Naive thymus-derived CD8-positive, alpha-beta T cell (primary cell): ENCODE measurements at regions not wholly inside any gene's neighbourhood (a gene's known extent, or its start where the extent isn't known, plus 50 kb on each side); places are given as distances from the start of the nearest gene placed in this dataset.

ENCODE experiments used
- ATAC-seq, 2 donors: fragments of 150-1000 bp; cut with Tn5 transposase in 1 of 2; sonication (Bioruptor Pico), chemical (Tn5 transposase) in 1 of 2; 1 replicate in 1 of 2; 2 replicates in 1 of 2; pipeline ENCODE4 v1.10.0; 2021; ENCODE audit warnings: mild to moderate bottlenecking in 2 of 2, moderate library complexity in 2 of 2
- POLR2A ChIA-PET: fragments of 350-600 bp; sonication (Branson Sonifier 250); formaldehyde crosslinking; loops from one replicate; lab custom pipeline; 2021; ENCODE audit warnings: antibody characterized with exemption; lab: Charles Lee
- DNase-seq, 10 donors: peaks; one replicate each; pipeline versions ENCODE4 v3.0.0 to v3.0.0-alpha.2; 2020 to 2022
- H3K27ac Mint-ChIP-seq, 10 donors: one replicate each; pipeline ENCODE4 v1.8.0; 2020 to 2022; ENCODE audit warnings: mild to moderate bottlenecking in 10 of 10, mixed read lengths in 10 of 10, moderate library complexity in 4 of 10, inconsistent platforms in 1 of 10
- H3K27me3 Mint-ChIP-seq, 5 donors: one replicate each; pipeline ENCODE4 v1.8.0; 2021 to 2022; ENCODE audit warnings: mixed read lengths in 5 of 5
- H3K36me3 Mint-ChIP-seq, 3 donors: one replicate each; pipeline ENCODE4 v1.8.0; 2020 to 2022; ENCODE audit warnings: mixed read lengths in 3 of 3, mild to moderate bottlenecking in 2 of 3, inconsistent platforms in 1 of 3
- H3K4me1 Mint-ChIP-seq, 4 donors: one replicate each; pipeline ENCODE4 v1.8.0; 2021 to 2022; ENCODE audit warnings: mixed read lengths in 4 of 4
- H3K4me3 Mint-ChIP-seq, 10 donors: one replicate each; pipeline ENCODE4 v1.8.0; 2020 to 2022; ENCODE audit warnings: mild to moderate bottlenecking in 10 of 10, mixed read lengths in 10 of 10, moderate library complexity in 6 of 10, inconsistent platforms in 1 of 10
- H3K9me3 Mint-ChIP-seq, 9 donors: one replicate each; pipeline ENCODE4 v1.8.0; 2020 to 2022; ENCODE audit warnings: mixed read lengths in 9 of 9, mild to moderate bottlenecking in 3 of 9, inconsistent platforms in 1 of 9, moderate library complexity in 1 of 9

DNA sequence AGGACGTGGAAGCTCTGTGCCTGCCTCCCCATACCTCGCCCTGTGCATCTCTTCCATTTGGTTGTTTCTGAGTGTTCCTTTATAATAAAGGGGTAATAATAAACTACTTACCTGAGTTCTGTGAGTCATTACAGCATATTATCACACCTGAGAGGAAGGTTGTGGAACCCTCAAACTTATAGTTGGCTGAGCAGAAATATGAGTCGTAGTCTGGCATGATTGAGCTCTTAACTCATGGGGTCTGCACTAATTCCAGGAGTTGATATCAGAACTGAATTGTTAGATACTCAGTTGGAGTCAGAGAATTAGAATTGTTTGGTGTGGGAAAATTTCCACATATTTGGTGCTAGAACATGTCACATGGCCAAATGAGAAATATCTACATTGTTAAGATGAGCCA lies 52.4 kb upstream of the HTR2A start:
- peaks cover 0 to 18% (median 3%) of the 10 kb centered on the region in 9 donors for H3K9me3 Mint-ChIP-seq
- peaks cover 0 to 2% (median 0%) of the 10 kb centered on the region in 3 donors for H3K36me3 Mint-ChIP-seq
- no peak overlapping the region for H3K27ac Mint-ChIP-seq
- POLR2A ChIA-PET = no interaction called here
- peaks cover 0 to 3% (median 0%) of the 10 kb centered on the region in 5 donors for H3K27me3 Mint-ChIP-seq
- peaks cover 0 to 10% (median 0%) of the 10 kb centered on the region in 4 donors for H3K4me1 Mint-ChIP-seq
- H3K4me3 Mint-ChIP-seq = no peak overlapping the region
- no peak for DNase-seq
- ATAC-seq = no peak

DNA sequence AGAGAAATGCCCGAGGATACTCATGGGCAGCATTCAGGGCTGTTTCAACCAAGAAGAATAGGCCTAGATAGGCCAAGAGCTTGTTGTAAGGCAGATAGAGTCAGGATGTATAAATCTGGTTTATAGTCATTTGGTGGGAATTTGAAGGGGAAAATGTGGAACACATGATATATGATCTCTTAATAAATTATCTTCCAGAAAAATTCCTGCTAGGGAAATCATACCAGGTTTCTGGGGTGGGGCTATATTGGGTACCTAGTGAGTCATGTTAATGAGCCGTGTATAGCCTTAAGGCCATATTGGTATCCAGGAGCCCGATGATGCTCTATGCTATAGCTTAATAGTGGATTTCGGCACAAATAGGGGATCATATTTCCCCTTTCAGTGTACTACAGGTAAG lies 51.5 kb upstream of the HTR2A start:
- POLR2A ChIA-PET = no interaction called here
- Mint-ChIP-seq H3K9me3 (peaks cover 0 to 23% (median 6%) of the 10 kb centered on the region in 9 donors), H3K4me3 (no peak overlapping the region)

DNA sequence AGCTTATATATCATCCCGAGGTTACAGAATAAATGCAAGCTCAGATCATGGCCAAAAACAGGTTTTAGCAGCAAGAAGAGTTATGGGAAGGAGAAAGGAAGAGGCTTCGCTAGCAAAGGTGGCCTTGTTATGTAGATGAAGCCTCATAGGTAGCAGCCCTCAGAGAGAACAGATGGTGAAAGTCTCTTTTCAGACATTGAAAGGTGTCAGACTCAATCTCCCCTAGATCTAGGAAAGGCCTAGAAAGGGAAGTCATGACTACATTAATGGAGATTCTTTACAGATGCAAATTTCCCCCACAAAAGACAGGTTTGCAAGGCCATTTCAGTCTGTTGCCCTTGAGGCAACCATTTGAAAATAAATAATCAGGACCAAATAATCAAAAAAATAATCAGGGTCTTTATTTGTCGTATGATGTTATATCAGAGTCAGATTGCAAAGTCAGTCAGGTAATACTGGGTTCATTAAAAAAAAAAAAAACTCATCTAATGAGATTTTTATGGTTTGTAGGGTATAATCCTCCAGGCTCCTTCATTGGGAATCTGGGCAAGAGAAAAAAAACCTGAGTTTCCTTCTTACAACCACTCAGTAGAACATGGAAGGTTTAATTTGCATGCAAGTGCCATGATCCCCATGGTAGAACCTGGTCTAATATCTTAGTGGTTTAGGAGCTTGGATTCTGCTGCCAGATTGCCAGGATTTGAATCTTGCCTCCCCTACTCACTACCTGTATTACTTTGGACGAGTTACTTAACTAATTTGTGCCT lies 50.8 kb upstream of the HTR2A start:
- H3K4me3 Mint-ChIP-seq = no peak overlapping the region
- peaks cover 0 to 25% (median 6%) of the 10 kb centered on the region in 9 donors for H3K9me3 Mint-ChIP-seq
- H3K27me3 Mint-ChIP-seq = peaks cover 0 to 3% (median 0%) of the 10 kb centered on the region in 5 donors
- ATAC-seq (no peak), DNase-seq (no peak)
- peaks cover 0 to 6% (median 0%) of the 10 kb centered on the region in 3 donors for H3K36me3 Mint-ChIP-seq
- POLR2A ChIA-PET = no interaction called here
- H3K27ac Mint-ChIP-seq = no peak overlapping the region
- H3K4me1 Mint-ChIP-seq = peaks cover 0 to 2% (median 0%) of the 10 kb centered on the region in 4 donors

More for the DNA sequence above, 51.5 kb upstream of the HTR2A start:
- DNase-seq (no peak), ATAC-seq (no peak)
- Mint-ChIP-seq H3K27me3 (peaks cover 0 to 3% (median 0%) of the 10 kb centered on the region in 5 donors), H3K27ac (no peak overlapping the region), H3K4me1 (peaks cover 0 to 7% (median 0%) of the 10 kb centered on the region in 4 donors), H3K36me3 (peaks cover 0 to 6% (median 0%) of the 10 kb centered on the region in 3 donors)
